ENCODE measurements at regions not wholly inside any gene's neighbourhood (a gene's known extent, or its start where the extent isn't known, plus 50 kb on each side); places are given as distances from the start of the nearest gene placed in this dataset.

DNA sequence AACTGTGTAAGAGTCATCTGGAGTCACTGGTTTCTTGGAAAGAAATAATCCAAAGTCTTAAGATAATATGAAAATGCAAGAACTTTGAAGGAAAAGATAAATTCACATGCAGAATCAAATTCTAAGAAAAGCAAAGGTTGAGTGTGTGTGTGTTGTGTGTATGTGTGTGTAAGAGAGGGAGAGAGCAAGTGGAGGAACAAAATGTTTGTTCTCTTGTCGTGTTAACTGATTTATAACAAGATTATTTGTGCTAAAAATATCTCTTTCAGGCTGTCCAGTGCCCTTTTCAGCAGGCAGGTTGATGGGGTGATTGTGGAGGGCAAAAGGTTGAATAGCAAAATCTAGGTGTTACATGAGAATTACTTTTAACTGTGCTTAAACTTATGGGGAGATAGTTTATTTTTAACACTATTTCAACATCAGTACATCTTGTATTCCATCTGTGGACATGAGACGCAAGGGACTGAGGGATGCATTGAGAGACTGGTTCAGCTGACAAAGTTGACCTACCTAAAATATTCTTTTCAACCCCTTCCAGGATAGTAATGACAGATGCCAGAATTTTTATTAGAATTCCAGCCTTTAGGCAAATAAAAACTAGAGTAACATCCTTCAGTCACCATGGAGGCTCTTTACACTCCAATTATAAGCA is 342.4 kb upstream of the CD180 start:
- DNase-seq = no peak

DNA sequence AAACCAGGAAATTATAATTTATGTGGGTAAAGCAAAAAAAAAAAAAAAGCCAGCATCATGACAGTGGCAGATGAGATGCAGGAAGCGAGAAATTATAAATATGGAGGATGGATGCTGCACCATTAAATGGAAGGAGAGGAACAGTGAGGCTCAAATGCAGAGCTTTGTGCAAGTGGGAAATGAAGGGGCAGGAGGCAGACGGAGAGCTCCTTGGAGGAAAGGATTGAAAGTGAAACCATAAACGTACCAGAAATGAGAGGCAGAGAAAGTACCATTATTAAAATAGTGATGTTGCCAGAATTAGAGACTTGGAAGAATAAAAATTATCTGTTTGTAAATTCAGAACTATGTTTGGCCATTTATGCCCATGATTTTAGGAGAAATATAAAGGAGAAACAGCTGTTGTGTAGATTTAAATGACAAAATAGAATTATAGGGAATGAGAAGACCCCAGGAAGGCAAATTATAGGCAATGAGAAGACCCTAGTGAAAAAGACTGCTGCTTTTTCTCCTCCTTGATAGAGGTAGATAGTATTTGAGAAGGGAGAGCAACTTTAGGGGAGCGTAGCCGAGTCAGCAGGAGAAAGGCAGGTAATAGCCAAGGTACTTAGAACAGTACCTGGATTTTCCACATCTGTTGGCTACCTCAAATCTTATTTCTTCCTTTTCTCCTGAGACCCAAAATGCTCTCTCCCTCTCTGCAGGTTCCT is 341.0 kb upstream of the CD180 start:
- DNase-seq = no peak

DNA sequence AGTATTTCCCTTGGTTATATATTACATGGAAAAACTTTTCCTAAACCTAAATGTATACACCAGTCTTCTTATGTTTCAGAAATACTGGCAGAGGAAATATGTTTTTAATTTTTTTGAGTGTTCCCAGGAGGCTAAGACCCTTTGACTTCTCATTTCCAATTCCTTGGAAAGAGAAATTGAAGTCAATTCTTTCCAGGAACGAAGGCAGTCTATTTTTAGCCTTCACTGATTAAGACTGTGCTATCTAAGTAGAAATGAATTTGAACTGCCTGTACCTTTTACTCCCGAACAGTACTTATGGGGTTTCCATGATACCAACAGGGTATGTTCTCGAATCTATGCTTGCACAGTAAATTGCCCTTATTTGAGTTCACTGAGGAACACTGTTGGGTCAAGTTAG is 340.3 kb upstream of the CD180 start:
- DNase-seq = no peak

- no peak for DNase-seq
These were observed 334.1 kb upstream of the CD180 start for GRCh38 chr5:67530609-67531255.

GRCh38 chr5:67528953-67529352 is 332.4 kb upstream of the CD180 start:
- no peak for DNase-seq

- no peak for DNase-seq
These were observed 330.2 kb upstream of the CD180 start for GRCh38 chr5:67526793-67527192.

DNA sequence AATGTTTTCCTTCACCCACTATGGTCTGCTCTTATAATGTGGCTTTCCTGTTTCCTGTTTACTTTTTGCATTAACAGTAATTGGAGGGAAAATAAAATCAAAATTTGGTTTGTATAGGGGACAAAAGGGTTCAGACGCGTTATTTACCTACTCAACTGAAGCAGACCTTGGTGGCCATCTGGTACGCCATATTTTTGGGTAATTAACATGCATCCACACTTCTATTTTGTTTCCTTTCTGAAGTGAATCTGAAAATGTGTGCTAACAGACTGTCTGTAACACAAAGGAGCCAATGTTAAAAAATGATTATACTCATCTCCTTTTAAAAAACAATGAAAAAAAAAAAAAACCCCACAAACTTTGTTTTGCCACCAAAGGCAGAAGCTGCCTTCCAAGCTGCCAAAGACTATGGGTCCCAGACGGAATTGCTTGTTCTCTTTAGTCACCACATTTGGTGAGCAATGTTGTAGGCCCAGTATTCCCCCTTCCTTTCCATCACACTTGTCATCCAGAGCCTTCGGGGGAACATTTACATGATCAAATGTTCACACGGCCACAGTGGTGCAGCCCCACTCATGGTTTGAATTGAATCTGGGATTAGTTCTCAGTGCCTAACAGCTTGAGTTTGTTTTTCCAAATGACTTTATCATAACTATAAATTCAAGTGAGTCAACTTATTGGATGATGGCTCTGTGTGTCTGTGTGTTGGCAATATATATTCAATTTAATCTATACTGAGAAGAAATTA is 323.7 kb upstream of the CD180 start:
- no peak for DNase-seq

DNA sequence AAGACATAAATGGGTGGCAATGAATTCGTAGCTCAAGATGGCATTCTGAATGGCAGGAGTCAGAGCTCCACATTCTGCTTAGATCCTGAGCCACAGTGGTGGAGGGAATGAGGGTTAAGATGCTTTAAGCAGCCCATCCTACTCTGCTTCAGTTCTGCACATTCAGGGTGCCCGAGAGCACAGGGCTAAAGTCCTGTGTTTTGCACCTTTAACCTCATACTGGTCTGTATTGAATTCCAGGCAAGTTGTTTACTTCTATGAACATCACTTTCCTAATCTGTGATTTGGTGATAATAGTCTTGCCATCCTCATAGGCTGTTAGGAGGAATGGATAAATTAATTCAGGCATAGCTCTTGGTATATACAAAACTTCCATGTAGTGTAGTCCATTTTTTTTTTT is 321.6 kb upstream of the CD180 start:
- DNase-seq = no peak

- DNase-seq = no peak
These were observed 320.5 kb upstream of the CD180 start for GRCh38 chr5:67516948-67517565.

- no peak for DNase-seq
These were observed 319.2 kb upstream of the CD180 start for GRCh38 chr5:67515762-67516161.

DNA sequence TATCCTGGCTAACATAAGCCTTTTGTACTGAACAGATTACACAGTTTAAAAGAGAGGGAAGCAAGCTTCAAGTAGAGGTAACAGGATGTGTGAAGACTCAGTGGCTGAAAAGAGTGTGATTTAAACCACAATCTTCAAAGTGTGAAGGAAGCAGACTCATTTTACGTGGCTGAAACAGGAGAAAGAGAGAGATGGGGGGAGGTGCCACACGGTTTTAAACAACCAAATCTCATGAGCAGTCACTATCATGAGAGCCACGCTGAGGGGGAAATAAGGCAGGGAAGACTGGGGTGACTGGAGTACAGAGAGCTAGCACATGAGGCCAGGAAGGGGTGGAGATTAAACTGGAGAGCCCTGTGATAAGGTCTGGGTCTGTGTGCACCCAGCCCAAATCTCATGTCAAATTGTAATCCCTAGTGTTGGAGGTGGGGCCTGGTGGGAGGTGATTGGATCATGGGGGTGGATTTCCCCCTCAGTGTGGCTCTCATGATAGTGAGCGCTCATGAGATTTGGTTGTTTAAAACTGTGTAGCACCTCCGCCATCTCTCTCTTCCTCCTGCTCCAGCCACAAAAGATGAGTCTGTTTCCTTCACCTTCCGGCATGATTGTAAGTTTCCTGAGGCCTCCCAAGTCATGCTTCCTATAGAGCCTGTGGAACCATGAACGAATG is 318.6 kb upstream of the CD180 start:
- peak in 1 of 2 donors; percentile 8 for DNase-seq

GRCh38 chr5:67512758-67513157 is 316.2 kb upstream of the CD180 start:
- no peak for DNase-seq

- DNase-seq = no peak
These were observed 315.3 kb upstream of the CD180 start for GRCh38 chr5:67511911-67512310.

GRCh38 chr5:67510204-67510603 is 313.6 kb upstream of the CD180 start:
- no peak for DNase-seq

- DNase-seq = no peak
These were observed 313.0 kb upstream of the CD180 start for GRCh38 chr5:67509402-67510186.

- DNase-seq = no peak
These were observed 309.6 kb upstream of the CD180 start for GRCh38 chr5:67506241-67506640.

- no peak for DNase-seq
These were observed 306.4 kb upstream of the CD180 start for GRCh38 chr5:67502951-67503350.

DNA sequence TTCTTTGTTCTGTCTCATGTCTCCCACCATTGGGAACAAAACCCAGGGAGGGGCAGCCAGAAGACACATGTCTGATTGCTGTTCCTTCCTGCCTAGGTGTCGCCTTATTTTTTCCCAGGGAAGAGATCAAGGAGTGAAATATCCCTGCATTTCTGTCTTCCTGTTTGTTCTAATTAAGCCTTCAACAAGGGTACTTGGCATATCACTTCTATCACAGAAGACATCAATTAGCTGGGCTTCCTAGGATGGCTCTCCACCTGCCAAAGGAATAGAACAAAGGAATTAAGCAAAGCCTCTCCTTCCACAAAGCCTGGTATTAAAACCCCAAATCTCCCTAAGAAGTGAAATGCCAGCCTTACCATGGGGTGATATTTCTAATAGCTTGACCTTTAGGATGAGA is 299.5 kb upstream of the CD180 start:
- DNase-seq = no peak

DNA sequence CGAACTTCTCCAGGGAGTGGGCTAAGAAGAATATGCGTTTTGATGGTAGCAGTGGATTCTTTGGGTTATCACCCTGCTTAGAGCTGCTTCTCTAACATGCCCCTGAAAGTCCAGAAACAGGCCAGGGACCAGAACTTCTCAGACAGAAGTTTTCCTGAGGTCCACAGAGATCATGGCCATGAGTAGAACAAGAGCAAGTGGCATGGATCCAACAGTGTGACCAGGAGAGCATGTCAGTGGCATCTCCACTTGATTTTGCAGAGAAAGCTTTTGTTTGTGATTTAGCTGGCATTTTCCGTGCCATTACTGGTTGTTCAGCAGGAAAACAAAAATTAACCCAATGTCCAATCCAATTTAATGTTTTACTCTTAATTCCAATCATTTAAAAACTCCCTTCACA is 298.5 kb upstream of the CD180 start:
- no peak for DNase-seq

DNA sequence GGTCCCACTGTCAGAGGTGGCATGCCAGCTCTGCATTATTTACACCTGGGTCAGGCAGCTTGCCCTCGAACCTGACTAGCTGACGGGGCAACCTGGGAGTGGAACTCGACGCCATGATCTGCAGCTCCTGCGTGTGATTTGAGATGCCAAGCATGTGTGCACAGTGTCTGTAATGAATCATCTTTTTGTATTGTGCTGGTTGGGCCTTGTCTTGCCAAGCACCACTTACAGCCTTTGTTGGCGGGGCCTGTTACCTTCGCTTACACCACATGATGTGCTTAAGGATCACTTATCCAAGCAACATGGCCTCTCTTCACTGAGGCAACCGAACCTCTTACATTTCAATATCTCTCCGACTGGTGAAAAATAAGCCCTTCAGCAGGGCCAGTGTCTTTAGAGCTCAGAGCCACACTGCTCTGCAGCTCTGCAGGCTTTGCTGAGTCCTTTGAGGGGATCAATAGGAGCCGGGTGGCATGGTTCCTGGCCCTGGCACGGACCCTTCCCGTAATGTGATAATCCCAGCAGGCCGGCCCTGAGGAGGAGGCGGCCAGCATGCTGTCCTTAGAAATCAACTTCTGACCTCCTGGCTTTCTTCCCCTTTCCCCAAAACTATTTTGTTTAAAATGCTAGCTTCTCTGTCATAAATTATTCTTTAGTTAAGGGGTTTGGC is 297.7 kb upstream of the CD180 start:
- no peak for DNase-seq

DNA sequence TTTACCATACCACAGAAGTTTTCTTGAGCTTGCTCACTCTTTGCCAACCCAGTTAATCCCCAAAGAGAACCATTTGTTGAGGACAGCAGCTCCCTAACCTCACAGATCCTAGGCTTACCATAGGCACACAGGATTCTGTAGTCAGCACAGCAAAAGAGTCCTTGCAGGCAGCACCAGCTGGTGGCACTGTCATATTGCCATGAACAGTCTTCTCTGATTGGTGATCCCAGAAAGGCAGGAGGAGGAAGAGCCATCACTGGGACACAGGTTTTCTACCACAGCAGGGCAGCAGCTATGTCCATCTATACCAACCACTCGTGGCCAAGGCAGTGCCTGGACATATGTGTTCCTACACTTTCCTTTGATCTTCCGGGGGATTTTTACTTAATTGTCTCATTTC is 297.1 kb upstream of the CD180 start:
- no peak for DNase-seq

All from activated CD4-positive, alpha-beta T cell treated with anti-CD3 and anti-CD28 coated beads for 4 hours (primary cell).